Liver (tissue), 8 donors: ENCODE measurements at regions not wholly inside any gene's neighbourhood (a gene's known extent, or its start where the extent isn't known, plus 50 kb on each side); places are given as distances from the start of the nearest gene placed in this dataset.

ENCODE experiments used
- DNase-seq: peaks from one replicate; pipeline ENCODE4 v3.0.0-alpha.2; 2017; ENCODE audit warnings: low spot score
- H3K27ac ChIP-seq, 2 donors: one replicate each; pipeline ENCODE4 v1.7.0; 2013; ENCODE audit warnings: inconsistent platforms in 2 of 2, low read length in 2 of 2, control low read depth in 1 of 2, low read depth in 1 of 2, mild to moderate bottlenecking in 1 of 2
- H3K27me3 ChIP-seq, 4 donors: one replicate each; pipeline versions ENCODE4 v1.6.1 to v1.7.0; 2013; ENCODE audit warnings: low read length in 3 of 4, inconsistent platforms in 1 of 4, mild to moderate bottlenecking in 1 of 4, moderate library complexity in 1 of 4; ENCODE audit not compliant: control insufficient read depth in 4 of 4, insufficient read depth in 4 of 4
- H3K36me3 ChIP-seq, 4 donors: one replicate each; pipeline versions ENCODE4 v1.6.1 to v1.7.0; 2013; ENCODE audit warnings: low read length in 3 of 4, mild to moderate bottlenecking in 3 of 4, low read depth in 1 of 4, moderate library complexity in 1 of 4; ENCODE audit not compliant: control insufficient read depth in 4 of 4, insufficient read depth in 3 of 4
- H3K4me1 ChIP-seq, 4 donors: one replicate each; pipeline versions ENCODE4 v1.6.1 to v1.7.0; 2013; ENCODE audit warnings: low read length in 3 of 4, mild to moderate bottlenecking in 3 of 4, moderate library complexity in 1 of 4; ENCODE audit not compliant: control insufficient read depth in 4 of 4, insufficient read depth in 4 of 4
- H3K4me3 ChIP-seq, 3 donors: one replicate each; pipeline versions ENCODE4 v1.6.1 to v1.7.0; 2013; ENCODE audit warnings: low read length in 3 of 3, control low read depth in 1 of 3, low read depth in 1 of 3, mild to moderate bottlenecking in 1 of 3
- H3K9ac ChIP-seq, 2 donors: one replicate each; pipeline ENCODE4 v1.7.0; 2013; ENCODE audit warnings: low read length in 2 of 2, mild to moderate bottlenecking in 2 of 2, moderate library complexity in 2 of 2, control low read depth in 1 of 2, low read depth in 1 of 2
- H3K9me3 ChIP-seq, 4 donors: one replicate each; pipeline versions ENCODE4 v1.6.1 to v1.7.0; 2013; ENCODE audit warnings: low read length in 3 of 4; ENCODE audit not compliant: control insufficient read depth in 4 of 4
- EGR1 ChIP-seq, 2 donors: IDR thresholded peaks; 2 replicates each; pipeline ENCODE4 v1.6.1; 2016 to 2018; ENCODE audit warnings: antibody characterized with exemption in 2 of 2, low read depth in 2 of 2
- FOXA1 ChIP-seq: IDR thresholded peaks from 2 replicates; pipeline ENCODE4 v1.6.1; 2016; ENCODE audit warnings: antibody characterized with exemption
- FOXA2 ChIP-seq: IDR thresholded peaks from 2 replicates; pipeline ENCODE4 v1.6.1; 2016; ENCODE audit warnings: antibody characterized with exemption
- GABPA ChIP-seq, 2 donors: IDR thresholded peaks in 1 of 2; conservative IDR thresholded peaks in 1 of 2; 2 replicates each; pipeline ENCODE4 v1.6.1; 2016; ENCODE audit warnings: antibody characterized with exemption in 2 of 2, mild to moderate bottlenecking in 1 of 2, moderate library complexity in 1 of 2
- HNF4A ChIP-seq, 2 donors: conservative IDR thresholded peaks; 2 replicates each; pipeline ENCODE4 v1.6.1; 2016; ENCODE audit warnings: antibody characterized with exemption in 2 of 2, mild to moderate bottlenecking in 2 of 2
- HNF4G ChIP-seq: IDR thresholded peaks from 2 replicates; pipeline ENCODE4 v1.6.1; 2016; ENCODE audit warnings: antibody characterized with exemption
- JUND ChIP-seq, 2 donors: IDR thresholded peaks; 2 replicates each; pipeline ENCODE4 v1.6.1; 2016; ENCODE audit warnings: antibody characterized with exemption in 2 of 2
- NR2F2 ChIP-seq: IDR thresholded peaks from 2 replicates; pipeline ENCODE4 v1.6.1; 2016; ENCODE audit warnings: antibody characterized with exemption
- RAD21 ChIP-seq, 2 donors: IDR thresholded peaks; 2 replicates each; pipeline ENCODE4 v1.6.1; 2016; ENCODE audit warnings: antibody characterized with exemption in 2 of 2, mild to moderate bottlenecking in 2 of 2
- RXRA ChIP-seq, 2 donors: IDR thresholded peaks; 2 replicates each; pipeline ENCODE4 v1.6.1; 2017 to 2018; ENCODE audit warnings: antibody characterized with exemption in 2 of 2, mild to moderate bottlenecking in 1 of 2
- SP1 ChIP-seq: IDR thresholded peaks from 2 replicates; pipeline ENCODE4 v1.6.1; 2018; ENCODE audit warnings: antibody characterized with exemption, mild to moderate bottlenecking
- TAF1 ChIP-seq: conservative IDR thresholded peaks from 2 replicates; pipeline ENCODE4 v1.6.1; 2016; ENCODE audit warnings: antibody characterized with exemption, mild to moderate bottlenecking
- YY1 ChIP-seq: IDR thresholded peaks from 2 replicates; pipeline ENCODE4 v1.6.1; 2016; ENCODE audit warnings: antibody characterized with exemption, mild to moderate bottlenecking
- WGBS: extraction: QIAGEN DNeasy Blood & Tissue Kit; methylation state at CpG from one replicate; pipeline ENCODE4 v1.1.7; 2013; 5-methylcytosine and 5-hydroxymethylcytosine counted together
- TF ChIP-seq, protein P1 (sequence below): IDR thresholded peaks from 2 replicates; pipeline ENCODE4 v1.6.1; 2016; ENCODE audit warnings: antibody characterized with exemption
- TF ChIP-seq, protein P2 (sequence below): IDR thresholded peaks from 2 replicates; pipeline ENCODE4 v1.6.1; 2016; ENCODE audit warnings: antibody characterized with exemption
- TF ChIP-seq, protein P3 (sequence below): fragments of 150-350 bp; IDR thresholded peaks from 2 replicates; pipeline ENCODE4 v1.5.1; 2017; ENCODE audit warnings: improper control_type of control experiment, low read depth, low read length; ENCODE audit not compliant: missing input control
- TF ChIP-seq, protein P4 (sequence below): IDR thresholded peaks from 2 replicates; pipeline ENCODE4 v1.6.1; 2016; ENCODE audit warnings: antibody characterized with exemption, mild to moderate bottlenecking
- TF ChIP-seq, protein P5 (sequence below): IDR thresholded peaks from 2 replicates; pipeline ENCODE4 v1.6.1; 2016; ENCODE audit warnings: antibody characterized with exemption
- donor health status: healthy.
- donor health status: healthy.
- donor health status: healthy.
- donor health status: healthy.
- donor health status: healthy.

DNA sequence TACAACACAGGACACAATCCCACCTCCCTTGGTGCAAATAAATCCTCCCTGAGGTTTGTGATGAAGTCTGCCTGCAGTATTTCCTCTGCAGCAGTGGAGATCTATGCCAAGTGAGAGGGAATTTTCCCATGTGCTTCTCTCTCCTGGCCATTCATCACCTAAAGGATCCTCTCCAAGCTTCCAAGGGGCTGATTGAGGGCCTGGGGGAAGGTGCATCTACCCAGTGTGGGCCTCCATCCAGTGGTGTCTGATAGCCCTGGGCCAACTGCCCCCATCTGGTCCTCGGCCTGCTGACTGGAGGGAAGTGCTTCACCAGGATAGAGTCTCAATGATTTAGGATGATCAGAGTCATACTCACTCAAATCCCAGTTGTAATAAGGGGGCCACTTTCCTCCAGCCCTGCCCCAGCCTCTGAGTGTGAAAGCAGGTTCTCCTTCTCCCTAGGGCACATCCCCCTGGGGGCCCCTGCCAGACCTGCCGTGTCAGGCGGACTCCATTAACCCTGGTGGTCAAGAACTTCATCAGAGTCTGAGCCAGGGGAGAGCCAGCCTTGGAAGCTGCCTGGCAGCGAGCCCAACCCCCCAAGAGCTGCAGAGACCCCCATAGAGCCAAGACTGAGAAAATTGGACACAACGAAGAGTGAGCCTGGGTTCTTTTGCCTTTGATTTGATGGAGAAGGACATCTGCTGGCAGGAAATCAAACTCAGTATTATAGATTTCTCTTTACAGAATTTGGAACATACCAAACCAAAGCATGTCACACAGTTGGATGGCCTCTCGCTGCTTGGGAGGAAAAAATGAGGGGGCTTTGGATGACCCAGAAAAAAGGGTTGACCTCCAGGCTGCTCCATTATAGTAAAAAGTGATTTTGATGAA is 509.6 kb downstream of the CMPK2 start:
- Histone ChIP-seq H3K27ac (no peak overlapping the region), H3K36me3 (no peaks in the 10 kb centered on the region), H3K27me3 (no peaks in the 10 kb centered on the region), H3K4me3 (no peak overlapping the region), H3K9ac (no peak overlapping the region), H3K9me3 (no peaks in the 10 kb centered on the region), H3K4me1 (peaks cover 0 to 2% (median 0%) of the 10 kb centered on the region in 4 donors)
- no peak for DNase-seq
- TF ChIP-seq, protein P1, sequence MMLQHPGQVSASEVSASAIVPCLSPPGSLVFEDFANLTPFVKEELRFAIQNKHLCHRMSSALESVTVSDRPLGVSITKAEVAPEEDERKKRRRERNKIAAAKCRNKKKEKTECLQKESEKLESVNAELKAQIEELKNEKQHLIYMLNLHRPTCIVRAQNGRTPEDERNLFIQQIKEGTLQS, result no peak
- TF ChIP-seq, protein P2, sequence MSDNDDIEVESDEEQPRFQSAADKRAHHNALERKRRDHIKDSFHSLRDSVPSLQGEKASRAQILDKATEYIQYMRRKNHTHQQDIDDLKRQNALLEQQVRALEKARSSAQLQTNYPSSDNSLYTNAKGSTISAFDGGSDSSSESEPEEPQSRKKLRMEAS, result no peak
- TF ChIP-seq JUND (IDR thresholded peaks at IDR 0.05) (no peak), SP1 (no peak), RXRA (IDR thresholded peaks at IDR 0.05) (no peak), NR2F2 (no peak), EGR1 (IDR thresholded peaks at IDR 0.05; ENCODE audit: low read depth in 2 of 2) (no peak), RAD21 (IDR thresholded peaks at IDR 0.05) (no peak), YY1 (no peak), HNF4G (no peak), GABPA (IDR thresholded peaks at IDR 0.05 in 1 of 2, conservative IDR thresholded peaks at IDR 0.05 in 1 of 2) (no peak), TAF1 (no peak), FOXA2 (no peak), HNF4A (conservative IDR thresholded peaks at IDR 0.05) (no peak), FOXA1 (no peak)
- TF ChIP-seq, protein P3, sequence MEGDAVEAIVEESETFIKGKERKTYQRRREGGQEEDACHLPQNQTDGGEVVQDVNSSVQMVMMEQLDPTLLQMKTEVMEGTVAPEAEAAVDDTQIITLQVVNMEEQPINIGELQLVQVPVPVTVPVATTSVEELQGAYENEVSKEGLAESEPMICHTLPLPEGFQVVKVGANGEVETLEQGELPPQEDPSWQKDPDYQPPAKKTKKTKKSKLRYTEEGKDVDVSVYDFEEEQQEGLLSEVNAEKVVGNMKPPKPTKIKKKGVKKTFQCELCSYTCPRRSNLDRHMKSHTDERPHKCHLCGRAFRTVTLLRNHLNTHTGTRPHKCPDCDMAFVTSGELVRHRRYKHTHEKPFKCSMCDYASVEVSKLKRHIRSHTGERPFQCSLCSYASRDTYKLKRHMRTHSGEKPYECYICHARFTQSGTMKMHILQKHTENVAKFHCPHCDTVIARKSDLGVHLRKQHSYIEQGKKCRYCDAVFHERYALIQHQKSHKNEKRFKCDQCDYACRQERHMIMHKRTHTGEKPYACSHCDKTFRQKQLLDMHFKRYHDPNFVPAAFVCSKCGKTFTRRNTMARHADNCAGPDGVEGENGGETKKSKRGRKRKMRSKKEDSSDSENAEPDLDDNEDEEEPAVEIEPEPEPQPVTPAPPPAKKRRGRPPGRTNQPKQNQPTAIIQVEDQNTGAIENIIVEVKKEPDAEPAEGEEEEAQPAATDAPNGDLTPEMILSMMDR, result no peak
- TF ChIP-seq, protein P4, sequence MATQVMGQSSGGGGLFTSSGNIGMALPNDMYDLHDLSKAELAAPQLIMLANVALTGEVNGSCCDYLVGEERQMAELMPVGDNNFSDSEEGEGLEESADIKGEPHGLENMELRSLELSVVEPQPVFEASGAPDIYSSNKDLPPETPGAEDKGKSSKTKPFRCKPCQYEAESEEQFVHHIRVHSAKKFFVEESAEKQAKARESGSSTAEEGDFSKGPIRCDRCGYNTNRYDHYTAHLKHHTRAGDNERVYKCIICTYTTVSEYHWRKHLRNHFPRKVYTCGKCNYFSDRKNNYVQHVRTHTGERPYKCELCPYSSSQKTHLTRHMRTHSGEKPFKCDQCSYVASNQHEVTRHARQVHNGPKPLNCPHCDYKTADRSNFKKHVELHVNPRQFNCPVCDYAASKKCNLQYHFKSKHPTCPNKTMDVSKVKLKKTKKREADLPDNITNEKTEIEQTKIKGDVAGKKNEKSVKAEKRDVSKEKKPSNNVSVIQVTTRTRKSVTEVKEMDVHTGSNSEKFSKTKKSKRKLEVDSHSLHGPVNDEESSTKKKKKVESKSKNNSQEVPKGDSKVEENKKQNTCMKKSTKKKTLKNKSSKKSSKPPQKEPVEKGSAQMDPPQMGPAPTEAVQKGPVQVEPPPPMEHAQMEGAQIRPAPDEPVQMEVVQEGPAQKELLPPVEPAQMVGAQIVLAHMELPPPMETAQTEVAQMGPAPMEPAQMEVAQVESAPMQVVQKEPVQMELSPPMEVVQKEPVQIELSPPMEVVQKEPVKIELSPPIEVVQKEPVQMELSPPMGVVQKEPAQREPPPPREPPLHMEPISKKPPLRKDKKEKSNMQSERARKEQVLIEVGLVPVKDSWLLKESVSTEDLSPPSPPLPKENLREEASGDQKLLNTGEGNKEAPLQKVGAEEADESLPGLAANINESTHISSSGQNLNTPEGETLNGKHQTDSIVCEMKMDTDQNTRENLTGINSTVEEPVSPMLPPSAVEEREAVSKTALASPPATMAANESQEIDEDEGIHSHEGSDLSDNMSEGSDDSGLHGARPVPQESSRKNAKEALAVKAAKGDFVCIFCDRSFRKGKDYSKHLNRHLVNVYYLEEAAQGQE, result no peak
- TF ChIP-seq, protein P5, sequence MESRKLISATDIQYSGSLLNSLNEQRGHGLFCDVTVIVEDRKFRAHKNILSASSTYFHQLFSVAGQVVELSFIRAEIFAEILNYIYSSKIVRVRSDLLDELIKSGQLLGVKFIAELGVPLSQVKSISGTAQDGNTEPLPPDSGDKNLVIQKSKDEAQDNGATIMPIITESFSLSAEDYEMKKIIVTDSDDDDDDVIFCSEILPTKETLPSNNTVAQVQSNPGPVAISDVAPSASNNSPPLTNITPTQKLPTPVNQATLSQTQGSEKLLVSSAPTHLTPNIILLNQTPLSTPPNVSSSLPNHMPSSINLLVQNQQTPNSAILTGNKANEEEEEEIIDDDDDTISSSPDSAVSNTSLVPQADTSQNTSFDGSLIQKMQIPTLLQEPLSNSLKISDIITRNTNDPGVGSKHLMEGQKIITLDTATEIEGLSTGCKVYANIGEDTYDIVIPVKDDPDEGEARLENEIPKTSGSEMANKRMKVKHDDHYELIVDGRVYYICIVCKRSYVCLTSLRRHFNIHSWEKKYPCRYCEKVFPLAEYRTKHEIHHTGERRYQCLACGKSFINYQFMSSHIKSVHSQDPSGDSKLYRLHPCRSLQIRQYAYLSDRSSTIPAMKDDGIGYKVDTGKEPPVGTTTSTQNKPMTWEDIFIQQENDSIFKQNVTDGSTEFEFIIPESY, result no peak
- 71% methylated on average over 6 of the region's 6 CpGs for WGBS
